ENCODE measurements at regions not wholly inside any gene's neighbourhood (a gene's known extent, or its start where the extent isn't known, plus 50 kb on each side); places are given as distances from the start of the nearest gene placed in this dataset.

DNA sequence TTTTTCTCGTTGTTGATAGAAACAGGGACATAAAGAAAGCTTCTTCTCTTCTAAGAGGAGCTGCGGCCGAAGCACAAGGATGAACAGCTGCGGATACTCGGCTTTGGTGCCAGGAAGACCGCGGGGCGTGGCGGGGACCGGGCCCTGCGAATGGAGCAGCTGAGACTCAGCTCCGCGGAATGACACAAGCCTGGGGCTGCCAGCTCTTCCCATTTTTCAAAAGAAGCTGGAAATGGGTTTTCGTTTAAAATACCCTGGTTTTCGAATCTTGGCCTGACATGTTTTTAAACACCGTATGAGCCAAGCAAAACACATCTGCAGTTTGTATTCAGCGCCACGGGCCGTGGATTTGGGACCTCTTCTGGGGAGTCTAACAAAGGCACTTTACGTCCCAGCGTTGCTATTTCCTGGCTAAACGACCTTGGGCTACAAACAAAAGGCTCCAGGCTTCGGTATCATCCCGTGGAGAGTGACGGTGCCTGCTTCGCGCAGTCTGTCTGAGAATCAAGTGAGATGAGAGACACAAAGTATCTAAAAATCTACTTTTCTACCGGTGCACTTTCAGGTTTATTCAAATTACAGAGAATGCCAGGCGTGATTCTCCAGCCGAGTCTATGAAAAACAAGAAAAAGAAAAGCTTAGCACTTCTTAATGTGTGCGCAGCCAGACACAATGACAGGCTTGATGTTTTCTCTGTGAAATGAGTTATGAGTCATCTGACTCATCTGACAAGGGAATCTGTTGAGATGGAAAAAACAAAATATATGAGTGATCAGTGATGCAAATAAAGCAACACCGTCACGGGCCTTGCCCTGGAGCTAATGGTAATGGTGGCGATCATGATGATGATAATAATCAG, 114.0 kb upstream of the TMEM132D start:
- 54 to 61% methylated on average over 34 of the region's 34 CpGs for WGBS, 2 donors
- no peaks in the 10 kb centered on the region for H3K36me3 ChIP-seq
- intact Hi-C loops (cut with DNase I) = no loop called here
- H3K27ac ChIP-seq = no peak overlapping the region
- no peak overlapping the region for H3K4me3 ChIP-seq
- no peak for ATAC-seq
- no peaks in the 10 kb centered on the region for H3K4me1 ChIP-seq
- no peak for DNase-seq
- TF ChIP-seq, protein P1, sequence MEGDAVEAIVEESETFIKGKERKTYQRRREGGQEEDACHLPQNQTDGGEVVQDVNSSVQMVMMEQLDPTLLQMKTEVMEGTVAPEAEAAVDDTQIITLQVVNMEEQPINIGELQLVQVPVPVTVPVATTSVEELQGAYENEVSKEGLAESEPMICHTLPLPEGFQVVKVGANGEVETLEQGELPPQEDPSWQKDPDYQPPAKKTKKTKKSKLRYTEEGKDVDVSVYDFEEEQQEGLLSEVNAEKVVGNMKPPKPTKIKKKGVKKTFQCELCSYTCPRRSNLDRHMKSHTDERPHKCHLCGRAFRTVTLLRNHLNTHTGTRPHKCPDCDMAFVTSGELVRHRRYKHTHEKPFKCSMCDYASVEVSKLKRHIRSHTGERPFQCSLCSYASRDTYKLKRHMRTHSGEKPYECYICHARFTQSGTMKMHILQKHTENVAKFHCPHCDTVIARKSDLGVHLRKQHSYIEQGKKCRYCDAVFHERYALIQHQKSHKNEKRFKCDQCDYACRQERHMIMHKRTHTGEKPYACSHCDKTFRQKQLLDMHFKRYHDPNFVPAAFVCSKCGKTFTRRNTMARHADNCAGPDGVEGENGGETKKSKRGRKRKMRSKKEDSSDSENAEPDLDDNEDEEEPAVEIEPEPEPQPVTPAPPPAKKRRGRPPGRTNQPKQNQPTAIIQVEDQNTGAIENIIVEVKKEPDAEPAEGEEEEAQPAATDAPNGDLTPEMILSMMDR (IDR thresholded peaks at IDR 0.05) = no peak
- peaks cover 0 to 48% (median 33%) of the 10 kb centered on the region in 7 donors for H3K27me3 ChIP-seq
- no peaks in the 10 kb centered on the region for H3K9me3 ChIP-seq

DNA sequence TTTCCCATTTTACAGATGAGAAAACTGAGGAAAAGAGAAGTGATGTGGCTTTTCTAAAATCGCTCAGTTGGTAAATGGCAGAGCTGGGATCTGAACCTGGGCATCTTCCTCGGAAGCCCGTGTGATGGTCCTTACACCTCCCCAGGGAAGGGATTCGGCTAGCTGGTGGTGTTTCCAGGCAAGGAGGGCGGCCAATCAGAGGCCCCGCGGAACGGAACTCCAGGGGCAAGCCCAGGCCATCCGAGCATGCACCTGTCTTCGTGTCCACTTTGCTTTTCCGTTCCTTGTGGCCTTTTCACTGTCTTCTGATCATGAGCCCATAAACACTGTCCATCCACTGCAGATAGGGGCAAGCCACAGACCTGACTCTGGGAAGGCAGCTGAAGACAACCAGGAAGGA, 114.8 kb upstream of the TMEM132D start:
- TF ChIP-seq, protein P1 (IDR thresholded peaks at IDR 0.05) = no peak
- intact Hi-C loops (cut with DNase I) = no loop called here
- Histone ChIP-seq H3K36me3 (no peaks in the 10 kb centered on the region), H3K4me1 (no peaks in the 10 kb centered on the region), H3K4me3 (no peak overlapping the region), H3K27me3 (peaks cover 0 to 41% (median 27%) of the 10 kb centered on the region in 7 donors), H3K9me3 (no peaks in the 10 kb centered on the region), H3K27ac (no peak overlapping the region)
- ATAC-seq = no peak
- no peak for DNase-seq
- 86 to 89% methylated on average over 11 of the region's 11 CpGs for WGBS, 2 donors

DNA sequence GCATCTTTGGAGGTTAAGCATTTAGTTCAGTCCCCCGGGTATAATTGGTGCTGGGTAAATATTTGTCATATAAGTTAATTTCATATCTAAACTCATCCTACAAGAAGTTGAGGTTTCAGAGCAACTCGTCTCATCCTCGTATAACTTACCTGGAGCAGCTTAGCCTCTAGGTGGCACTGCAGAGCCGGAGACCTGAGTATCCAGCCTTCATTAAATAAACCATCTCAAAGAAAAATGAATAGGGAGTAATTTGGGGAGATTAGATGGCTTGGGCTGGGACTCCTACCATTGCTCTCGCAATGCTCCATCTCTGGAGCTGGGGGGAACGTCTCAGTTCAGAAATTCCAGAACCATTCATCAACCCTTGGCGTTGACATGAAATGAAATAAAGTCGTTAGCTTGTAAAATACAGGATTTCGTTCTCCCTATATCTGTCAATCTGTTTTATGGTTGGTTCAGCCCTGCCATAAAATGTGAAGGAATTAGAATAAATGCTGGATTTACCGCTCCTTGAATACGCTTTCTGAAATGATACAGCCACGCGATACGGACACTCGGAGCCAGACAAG, 122.9 kb upstream of the TMEM132D start:
- TF ChIP-seq, protein P1 (IDR thresholded peaks at IDR 0.05) = peak in 7 of 9 donors; percentile 24 to 57 (median 51)
- peaks cover 0 to 4% (median 0%) of the 10 kb centered on the region in 11 donors for H3K9me3 ChIP-seq
- H3K27ac ChIP-seq = no peak overlapping the region
- DNase-seq (no peak), ATAC-seq (no peak)
- no peaks in the 10 kb centered on the region for H3K36me3 ChIP-seq
- intact Hi-C loops (cut with DNase I) = no loop called here
- H3K4me1 ChIP-seq = no peaks in the 10 kb centered on the region
- 53 to 55% methylated on average over 15 of the region's 15 CpGs for WGBS, 2 donors
- peaks cover 0 to 61% (median 25%) of the 10 kb centered on the region in 7 donors for H3K27me3 ChIP-seq
- H3K4me3 ChIP-seq = no peak overlapping the region

DNA sequence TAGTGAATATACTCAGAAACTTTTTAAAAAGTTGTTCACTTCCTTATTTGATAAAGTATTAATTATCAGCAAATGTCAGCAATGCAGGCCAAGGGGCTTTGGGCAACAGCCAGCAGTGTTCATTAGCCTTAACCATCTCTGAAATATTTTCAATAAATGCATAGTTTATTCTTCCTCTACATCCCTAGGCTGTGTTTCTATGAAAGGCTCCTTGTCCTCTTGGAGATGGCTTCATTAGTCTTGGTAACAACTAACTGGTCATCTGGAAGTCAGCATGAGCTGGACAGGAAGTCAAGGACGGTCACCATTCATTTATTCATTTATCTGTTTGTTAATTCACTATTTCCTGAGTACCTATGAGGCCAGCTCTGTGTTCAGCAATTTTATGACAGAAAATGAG, 124.0 kb upstream of the TMEM132D start:
- H3K9me3 ChIP-seq = peaks cover 0 to 4% (median 0%) of the 10 kb centered on the region in 11 donors
- ATAC-seq = no peak
- no peaks in the 10 kb centered on the region for H3K4me1 ChIP-seq
- no peak overlapping the region for H3K4me3 ChIP-seq
- intact Hi-C loops (cut with DNase I) = no loop called here
- H3K27ac ChIP-seq = no peak overlapping the region
- H3K36me3 ChIP-seq = no peaks in the 10 kb centered on the region
- WGBS, 2 donors = 22 to 33% methylated on average over 1 of the region's 1 CpG
- TF ChIP-seq, protein P1 (IDR thresholded peaks at IDR 0.05) = no peak
- DNase-seq = no peak
- H3K27me3 ChIP-seq = peaks cover 0 to 70% (median 35%) of the 10 kb centered on the region in 7 donors

All from heart right ventricle (tissue), 16 donors.